COLO829 (cell line): ENCODE measurements at regions not wholly inside any gene's neighbourhood (a gene's known extent, or its start where the extent isn't known, plus 50 kb on each side); places are given as distances from the start of the nearest gene placed in this dataset.
"Not testable (repeated sequence)": the region's sequence is repeated elsewhere in the genome, so short reads cannot be mapped to it uniquely, and the experiment has no call there.

Experiments used
- DNase-seq: peaks from one replicate; pipeline ENCODE4 v3.0.0; 2012; ENCODE audit warnings: low spot score

- DNase-seq = no peak
These were observed 510.6 kb upstream of the RAB6C start for GRCh38 chr2:129468879-129469278.

- no peak for DNase-seq
These were observed 510.1 kb upstream of the RAB6C start for GRCh38 chr2:129469389-129469788.

- DNase-seq = no peak
These were observed 509.6 kb upstream of the RAB6C start for GRCh38 chr2:129469871-129470270.

- no peak for DNase-seq
These were observed 500.5 kb upstream of the RAB6C start for GRCh38 chr2:129478902-129479517.

GRCh38 chr2:129479892-129480291 is 499.6 kb upstream of the RAB6C start:
- DNase-seq = no peak

GRCh38 chr2:129480790-129481189 is 498.7 kb upstream of the RAB6C start:
- no peak for DNase-seq

- no peak for DNase-seq
These were observed 497.9 kb upstream of the RAB6C start for GRCh38 chr2:129481306-129482219.

GRCh38 chr2:129482626-129483025 is 496.8 kb upstream of the RAB6C start:
- DNase-seq = no peak

- DNase-seq = no peak
These were observed 496.1 kb upstream of the RAB6C start for GRCh38 chr2:129483366-129483765.

- no peak for DNase-seq
These were observed 494.2 kb upstream of the RAB6C start for GRCh38 chr2:129484999-129485897.

- no peak for DNase-seq
These were observed 491.1 kb upstream of the RAB6C start for GRCh38 chr2:129488376-129488775.

GRCh38 chr2:129490641-129491040 is 488.8 kb upstream of the RAB6C start:
- DNase-seq = no peak

GRCh38 chr2:129491308-129491707 is 488.2 kb upstream of the RAB6C start:
- DNase-seq = no peak

GRCh38 chr2:129492548-129492947 is 486.9 kb upstream of the RAB6C start:
- DNase-seq = no peak

GRCh38 chr2:129499747-129500146 is 479.7 kb upstream of the RAB6C start:
- no peak for DNase-seq

- DNase-seq = peak; percentile 90
These were observed 476.7 kb upstream of the RAB6C start for GRCh38 chr2:129502781-129503180.

GRCh38 chr2:129504646-129505045 is 474.8 kb upstream of the RAB6C start:
- peak; percentile 59 for DNase-seq

GRCh38 chr2:129518937-129519336 is 460.5 kb upstream of the RAB6C start:
- no peak for DNase-seq

GRCh38 chr2:129532158-129532557 is 447.3 kb upstream of the RAB6C start:
- not testable (repeated sequence) for DNase-seq

GRCh38 chr2:129548880-129549279 is 430.6 kb upstream of the RAB6C start:
- DNase-seq = no peak

- DNase-seq = no peak
These were observed 428.9 kb upstream of the RAB6C start for GRCh38 chr2:129550536-129550935.

- no peak for DNase-seq
These were observed 425.1 kb upstream of the RAB6C start for GRCh38 chr2:129554373-129554772.
